Ovary (tissue), 3 donors: ENCODE measurements at regions not wholly inside any gene's neighbourhood (a gene's known extent, or its start where the extent isn't known, plus 50 kb on each side); places are given as distances from the start of the nearest gene placed in this dataset.

Experiments
- EP300 ChIP-seq: sonication (generic); formaldehyde crosslinking; IDR thresholded peaks from one replicate; pipeline ENCODE4 v1.6.1; 2017; ENCODE audit warnings: antibody characterized with exemption
- TF ChIP-seq, protein P1 (sequence below), 3 donors: fragments of 450-650 bp in 2 of 3; fragments of 200-600 bp in 1 of 3; IDR thresholded peaks; one replicate each; pipeline versions ENCODE4 v1.5.1 to v1.8.0; 2016 to 2022; ENCODE audit warnings: antibody characterized with exemption in 3 of 3, mild to moderate bottlenecking in 1 of 3
- donor health status: DM: no; HTN: no; CAD: no.

DNA sequence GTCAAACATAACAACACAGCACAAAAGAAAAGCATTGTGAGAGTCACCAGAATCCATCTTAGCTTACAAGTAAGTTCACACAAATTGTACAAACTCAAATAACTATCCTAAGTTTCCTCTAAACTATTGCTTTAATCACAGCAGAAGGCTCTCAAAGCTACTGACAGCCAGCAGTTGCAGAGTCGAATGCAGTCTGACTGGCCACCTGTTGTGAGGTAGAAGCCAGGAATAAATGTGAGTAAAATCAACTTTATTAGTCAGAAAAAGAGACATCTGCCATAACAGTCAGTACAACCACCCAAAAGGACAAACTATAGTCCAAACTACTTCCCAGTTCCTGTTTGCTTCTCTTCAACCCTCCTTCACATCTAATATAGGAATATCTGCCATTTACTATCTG, 231.7 kb upstream of the USP15 start:
- no peak for TF ChIP-seq EP300
- TF ChIP-seq, protein P1, sequence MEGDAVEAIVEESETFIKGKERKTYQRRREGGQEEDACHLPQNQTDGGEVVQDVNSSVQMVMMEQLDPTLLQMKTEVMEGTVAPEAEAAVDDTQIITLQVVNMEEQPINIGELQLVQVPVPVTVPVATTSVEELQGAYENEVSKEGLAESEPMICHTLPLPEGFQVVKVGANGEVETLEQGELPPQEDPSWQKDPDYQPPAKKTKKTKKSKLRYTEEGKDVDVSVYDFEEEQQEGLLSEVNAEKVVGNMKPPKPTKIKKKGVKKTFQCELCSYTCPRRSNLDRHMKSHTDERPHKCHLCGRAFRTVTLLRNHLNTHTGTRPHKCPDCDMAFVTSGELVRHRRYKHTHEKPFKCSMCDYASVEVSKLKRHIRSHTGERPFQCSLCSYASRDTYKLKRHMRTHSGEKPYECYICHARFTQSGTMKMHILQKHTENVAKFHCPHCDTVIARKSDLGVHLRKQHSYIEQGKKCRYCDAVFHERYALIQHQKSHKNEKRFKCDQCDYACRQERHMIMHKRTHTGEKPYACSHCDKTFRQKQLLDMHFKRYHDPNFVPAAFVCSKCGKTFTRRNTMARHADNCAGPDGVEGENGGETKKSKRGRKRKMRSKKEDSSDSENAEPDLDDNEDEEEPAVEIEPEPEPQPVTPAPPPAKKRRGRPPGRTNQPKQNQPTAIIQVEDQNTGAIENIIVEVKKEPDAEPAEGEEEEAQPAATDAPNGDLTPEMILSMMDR (IDR thresholded peaks at IDR 0.05), result no peak
